Daoy (cell line): ENCODE measurements at regions not wholly inside any gene's neighbourhood (a gene's known extent, or its start where the extent isn't known, plus 50 kb on each side); places are given as distances from the start of the nearest gene placed in this dataset.
"Not testable (repeated sequence)": the region's sequence is repeated elsewhere in the genome, so short reads cannot be mapped to it uniquely, and the experiment has no call there.

Source experiments
- DNase-seq: peaks from one replicate; pipeline ENCODE4 v3.0.0-alpha.2; 2015; ENCODE audit warnings: low read depth

DNA sequence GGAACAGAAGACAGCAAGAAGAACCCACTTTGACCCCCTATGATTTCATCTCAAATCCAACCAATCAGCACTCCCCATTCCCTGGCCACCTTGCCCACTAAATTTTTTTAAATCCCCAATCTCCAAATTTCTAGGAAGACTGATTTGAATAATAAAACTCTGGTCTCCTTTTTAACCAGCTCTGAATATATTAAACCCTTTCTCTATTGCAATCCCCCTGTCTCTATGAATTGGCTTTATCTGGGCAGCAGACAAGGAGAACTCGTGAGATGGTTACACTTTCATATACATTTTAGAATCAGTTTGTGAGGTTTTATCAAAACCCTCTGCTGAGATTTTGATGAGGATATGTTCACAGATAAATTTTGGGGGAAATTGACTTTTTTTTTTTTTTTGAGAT is 90.3 kb upstream of the TRIM24 start:
- DNase-seq, result no peak

- DNase-seq, result peak; percentile 14
Observed at GRCh38 chr7:138370956-138371355, 89.1 kb upstream of the TRIM24 start.

GRCh38 chr7:138374119-138374693 is 85.9 kb upstream of the TRIM24 start:
- no peak for DNase-seq

DNA sequence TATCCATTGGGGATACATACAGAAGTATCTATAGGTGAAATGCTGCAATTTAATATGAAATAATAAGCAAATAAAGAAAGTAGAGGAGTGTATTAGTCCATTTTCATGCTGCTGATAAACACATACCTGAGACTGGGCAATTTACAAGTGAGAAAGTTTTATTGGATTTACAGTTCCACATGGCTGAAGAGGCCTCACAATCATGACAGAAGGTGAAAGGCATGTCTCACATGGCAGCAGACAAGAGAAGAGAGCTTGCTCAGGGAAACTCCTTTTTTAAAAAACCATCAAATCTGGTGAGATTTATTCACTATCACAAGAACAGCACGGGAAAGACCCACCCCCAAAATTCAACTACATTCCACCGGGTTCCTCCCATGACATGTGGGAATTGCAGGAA is 82.8 kb upstream of the TRIM24 start:
- DNase-seq, result no peak

GRCh38 chr7:138378741-138379559 is 81.1 kb upstream of the TRIM24 start:
- DNase-seq, result no peak

DNA sequence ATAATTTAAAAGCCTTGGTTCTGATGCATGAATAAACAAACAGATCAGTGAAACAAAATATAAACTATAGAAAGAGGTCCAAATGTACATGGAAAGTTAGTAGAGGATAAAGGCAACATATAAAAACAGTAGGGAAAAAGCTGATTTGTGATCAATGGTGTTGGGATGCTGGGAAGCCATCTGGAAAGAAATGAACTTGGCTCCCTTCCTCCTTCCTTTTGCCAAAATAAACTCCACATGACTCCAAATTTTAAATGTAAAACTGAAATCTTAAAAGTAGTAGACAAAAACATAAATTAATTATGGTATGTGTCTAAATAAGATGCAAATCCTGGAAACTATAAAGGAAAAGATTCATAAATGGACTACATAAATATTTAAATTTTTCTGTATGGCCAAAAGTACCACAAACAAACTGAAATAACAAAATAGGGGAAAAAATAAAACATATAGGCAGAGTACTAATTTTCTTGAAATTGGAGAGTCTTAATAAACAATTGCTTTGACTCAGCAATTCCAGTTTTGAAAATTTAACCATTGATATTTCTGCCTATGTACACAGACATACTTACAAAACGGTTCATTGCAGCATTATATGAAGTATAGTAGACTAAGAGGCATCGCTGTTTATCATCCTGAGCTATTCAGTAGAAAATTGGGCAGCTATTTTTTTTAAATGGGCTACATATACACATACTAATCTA is 77.0 kb upstream of the TRIM24 start:
- DNase-seq, result no peak

GRCh38 chr7:138386821-138387220 is 73.2 kb upstream of the TRIM24 start:
- DNase-seq, result no peak

DNA sequence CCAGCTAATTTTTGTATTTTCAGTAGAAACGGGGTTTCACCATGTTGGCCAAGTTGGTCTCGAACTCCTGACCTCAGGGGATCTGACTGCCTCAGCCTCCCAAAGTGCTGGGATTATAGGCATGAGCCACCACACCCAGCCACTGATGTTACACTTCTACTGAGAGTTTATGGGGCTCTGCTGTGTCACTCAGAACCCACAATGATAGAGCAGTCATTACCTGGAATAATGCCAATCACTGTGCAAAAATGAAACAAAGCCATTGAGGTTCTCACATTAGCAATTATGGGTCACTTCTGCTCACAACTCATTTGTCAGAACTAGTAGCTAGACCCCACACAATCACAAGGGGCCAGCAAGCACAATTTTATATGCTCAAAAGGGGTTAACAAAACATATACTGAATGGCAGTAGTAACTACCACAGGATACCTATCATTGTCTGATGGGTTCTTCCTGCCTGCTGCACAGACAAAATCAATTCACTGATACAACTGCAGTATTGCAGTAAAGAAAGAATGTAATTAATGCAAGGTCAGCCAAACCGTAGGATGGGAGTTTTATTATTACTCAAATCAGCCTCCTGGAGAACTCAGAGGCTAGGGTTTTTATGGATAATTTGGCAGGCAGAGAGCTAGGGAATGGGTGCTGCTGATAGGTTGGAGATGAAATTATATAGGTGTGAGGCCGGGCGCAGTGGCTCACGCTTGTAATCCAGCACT is 72.1 kb upstream of the TRIM24 start:
- peak; percentile 37 for DNase-seq

GRCh38 chr7:138388673-138389491 is 71.2 kb upstream of the TRIM24 start:
- DNase-seq, result peak; percentile 43

DNA sequence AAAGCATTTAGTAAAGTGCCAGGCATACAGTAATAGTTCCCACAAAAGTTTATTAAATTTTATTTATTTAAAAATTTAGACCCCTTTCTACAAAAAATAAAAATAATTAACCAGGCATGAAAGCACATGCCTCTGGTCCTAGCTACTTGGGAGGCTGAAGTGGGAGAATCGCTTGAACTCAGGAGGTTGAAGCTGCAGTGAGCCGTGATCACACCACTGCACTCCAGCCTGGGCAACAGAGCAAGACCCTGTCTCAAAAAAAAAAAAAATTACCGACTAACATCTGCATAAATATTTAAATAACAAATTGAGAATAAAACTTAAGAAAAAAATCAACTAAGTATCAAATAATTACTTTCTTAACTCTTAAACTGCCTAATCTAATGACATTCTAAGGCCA is 64.3 kb upstream of the TRIM24 start:
- no peak for DNase-seq

- no peak for DNase-seq
Observed at GRCh38 chr7:138396251-138397070, 63.6 kb upstream of the TRIM24 start.

GRCh38 chr7:138397071-138397433 is 63.0 kb upstream of the TRIM24 start:
- DNase-seq, result not testable (repeated sequence)

DNA sequence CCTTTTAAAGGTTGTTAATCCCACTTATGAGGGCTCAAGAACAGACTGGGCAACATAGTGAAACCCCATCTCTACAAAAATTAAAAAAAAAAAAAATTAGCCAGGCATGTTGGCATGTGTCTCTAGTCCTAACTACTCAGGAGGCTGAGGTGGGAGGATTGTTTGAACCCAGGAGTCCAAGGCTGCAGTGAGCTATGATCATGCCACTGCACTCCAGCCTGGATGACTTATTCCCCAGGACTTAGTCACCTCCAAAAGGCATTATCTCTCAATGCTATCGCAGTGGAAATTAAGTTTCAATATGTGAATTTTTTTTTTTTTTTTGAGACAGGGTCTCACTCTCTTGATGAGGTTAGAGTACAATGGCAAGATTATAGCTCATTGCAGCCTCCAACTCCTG is 61.2 kb upstream of the TRIM24 start:
- no peak for DNase-seq

DNA sequence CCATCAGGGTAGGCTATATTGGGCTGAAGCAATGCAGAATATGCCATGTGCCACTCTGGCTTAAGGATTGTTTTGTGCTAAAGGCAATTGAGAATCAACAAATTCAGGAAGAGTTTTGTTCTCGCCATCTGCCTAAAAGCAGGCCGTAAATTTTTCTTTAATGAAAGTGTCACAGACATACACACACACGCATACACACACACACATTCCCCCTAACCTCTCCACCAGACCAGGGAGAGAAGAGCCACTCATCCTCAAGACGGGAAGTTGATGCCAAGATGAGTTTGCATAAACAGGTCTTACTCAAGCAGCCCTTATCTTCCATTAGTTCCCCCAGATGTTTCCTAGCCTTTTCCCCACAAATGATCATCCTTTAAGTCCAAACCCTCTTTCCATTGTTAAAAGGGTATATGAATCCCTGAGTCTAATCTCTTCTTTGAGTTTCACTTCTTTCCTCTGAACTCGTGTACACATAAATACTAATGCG is 59.6 kb upstream of the TRIM24 start:
- peak; percentile 16 for DNase-seq

DNA sequence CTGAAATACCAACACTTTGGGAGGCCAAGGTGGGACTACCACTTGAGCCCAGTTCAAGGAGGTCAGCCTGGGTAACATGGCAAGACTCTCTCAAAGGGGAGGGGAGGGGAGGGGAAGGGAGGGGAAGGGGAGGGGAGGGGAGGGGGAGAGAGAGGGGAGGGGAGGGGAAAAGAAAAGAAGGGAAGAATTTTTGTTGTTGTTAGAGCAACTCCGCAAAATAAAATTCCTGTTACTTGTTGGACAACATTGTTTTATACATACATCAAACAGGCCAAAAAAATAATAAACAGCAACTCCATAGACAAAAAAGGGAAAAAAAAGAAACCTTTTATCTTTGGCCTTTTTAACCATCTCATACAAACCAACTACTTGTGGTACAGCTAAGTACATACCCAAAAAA is 57.3 kb upstream of the TRIM24 start:
- no peak for DNase-seq

DNA sequence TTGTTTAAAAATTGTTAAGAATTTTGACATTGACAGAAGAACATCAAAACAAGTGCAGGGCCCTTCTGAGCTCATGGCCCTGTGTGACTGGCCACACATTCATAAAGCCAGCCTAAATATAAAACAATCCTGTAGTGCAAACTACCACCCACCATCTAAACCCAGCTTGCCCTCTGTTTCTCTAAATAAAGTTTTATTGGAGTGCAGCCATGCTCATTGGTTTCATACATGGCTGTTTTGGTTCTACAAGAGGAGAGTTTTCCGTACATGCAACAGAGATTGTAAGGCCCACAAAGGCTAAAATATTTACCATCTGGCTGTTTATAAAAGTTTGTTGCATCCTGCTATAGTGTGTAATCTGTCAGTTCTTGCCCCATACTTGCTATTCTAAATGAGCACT is 54.6 kb upstream of the TRIM24 start:
- DNase-seq, result no peak

DNA sequence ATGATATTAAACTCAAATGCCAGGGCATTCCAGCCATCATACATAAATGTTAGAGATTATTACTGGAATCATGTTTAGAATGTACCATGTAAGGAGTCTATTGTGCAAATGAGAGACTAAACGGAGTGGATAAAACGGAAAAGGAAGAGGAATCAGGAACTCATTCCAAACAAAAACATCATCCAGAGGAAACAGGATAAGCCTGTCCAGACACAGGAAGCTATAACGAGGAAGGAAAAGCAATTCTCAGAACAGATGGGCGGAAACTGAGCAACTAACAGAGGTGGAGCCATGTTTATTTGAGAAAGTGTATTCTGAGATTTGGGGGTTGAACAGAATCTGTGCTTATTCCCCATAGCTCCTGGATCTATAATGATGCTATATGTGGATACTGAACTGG is 52.3 kb upstream of the TRIM24 start:
- no peak for DNase-seq
